GM12892 (cell line): ENCODE measurements at regions not wholly inside any gene's neighbourhood (a gene's known extent, or its start where the extent isn't known, plus 50 kb on each side); places are given as distances from the start of the nearest gene placed in this dataset.

ENCODE experiments used
- POLR2A ChIP-seq: IDR thresholded peaks from 2 replicates; pipeline ENCODE4 v1.6.1; 2011; ENCODE audit warnings: low read depth, low read length, control low read depth
- POLR2AphosphoS5 ChIP-seq: IDR thresholded peaks from 2 replicates; pipeline ENCODE4 v1.6.1; 2011; ENCODE audit warnings: low read depth, low read length, control low read depth
- TAF1 ChIP-seq: IDR thresholded peaks from 2 replicates; pipeline ENCODE4 v1.6.1; 2011; ENCODE audit warnings: low read depth, mild to moderate bottlenecking, control low read depth, low read length, borderline replicate concordance

- TF ChIP-seq POLR2A: no peak
- TF ChIP-seq POLR2AphosphoS5: no peak
- no peak for TF ChIP-seq TAF1
These were observed 189.4 kb upstream of the DYRK2 start for GRCh38 chr12:67459173-67459572.
